Spleen (tissue), 7 donors: ENCODE measurements at regions not wholly inside any gene's neighbourhood (a gene's known extent, or its start where the extent isn't known, plus 50 kb on each side); places are given as distances from the start of the nearest gene placed in this dataset.

Source experiments
- CTCF ChIP-seq, 11 experiments: fragments of 200-600 bp in 7 of 11; fragments of 450-650 bp in 4 of 11; sonication (generic) in 4 of 11; IDR thresholded peaks in 8 of 11; conservative IDR thresholded peaks in 3 of 11; 1 replicate in 7 of 11; 2 replicates in 4 of 11; pipeline versions ENCODE4 v1.4.0 to v1.8.0; 2016 to 2021; ENCODE audit warnings: antibody characterized with exemption in 11 of 11, inconsistent platforms in 4 of 11, mild to moderate bottlenecking in 1 of 11
- POLR2A ChIP-seq, 3 donors: fragments of 450-650 bp; IDR thresholded peaks; one replicate each; pipeline ENCODE4 v1.5.1; 2017; ENCODE audit warnings: antibody characterized with exemption in 3 of 3, mild to moderate bottlenecking in 1 of 3
- POLR2AphosphoS5 ChIP-seq, 3 donors: sonication (generic); formaldehyde crosslinking; IDR thresholded peaks; one replicate each; pipeline ENCODE4 v1.5.1; 2017; ENCODE audit warnings: antibody characterized with exemption in 3 of 3
- donor health status: DM: no; HTN: no; CAD: no; lungs with moderate emphysema.
- donor health status: DM: no; HTN: no; CAD: no.
- donor health status: DM: no; HTN: no; CAD: no.

GRCh38 chr2:36271266-36271665, 84.3 kb upstream of the CRIM1 start:
- TF ChIP-seq POLR2A (IDR thresholded peaks at IDR 0.05), result no peak
- no peak for TF ChIP-seq POLR2AphosphoS5 (IDR thresholded peaks at IDR 0.05)
- no peak for TF ChIP-seq CTCF (IDR thresholded peaks at IDR 0.05 in 8 of 11, conservative IDR thresholded peaks at IDR 0.05 in 3 of 11)
